ENCODE measurements at regions not wholly inside any gene's neighbourhood (a gene's known extent, or its start where the extent isn't known, plus 50 kb on each side); places are given as distances from the start of the nearest gene placed in this dataset.

- H3K9me3 ChIP-seq, result no peaks in the 10 kb centered on the region
- DNase-seq (ENCODE audit: extremely low spot score), result no peak
- no peak overlapping the region for H3K4me3 ChIP-seq
- TF ChIP-seq POLR2AphosphoS5 (IDR thresholded peaks at IDR 0.05) (no peak), EP300 (IDR thresholded peaks at IDR 0.05) (no peak), POLR2A (IDR thresholded peaks at IDR 0.05; ENCODE audit: low read depth) (no peak)
- TF ChIP-seq, protein P1, sequence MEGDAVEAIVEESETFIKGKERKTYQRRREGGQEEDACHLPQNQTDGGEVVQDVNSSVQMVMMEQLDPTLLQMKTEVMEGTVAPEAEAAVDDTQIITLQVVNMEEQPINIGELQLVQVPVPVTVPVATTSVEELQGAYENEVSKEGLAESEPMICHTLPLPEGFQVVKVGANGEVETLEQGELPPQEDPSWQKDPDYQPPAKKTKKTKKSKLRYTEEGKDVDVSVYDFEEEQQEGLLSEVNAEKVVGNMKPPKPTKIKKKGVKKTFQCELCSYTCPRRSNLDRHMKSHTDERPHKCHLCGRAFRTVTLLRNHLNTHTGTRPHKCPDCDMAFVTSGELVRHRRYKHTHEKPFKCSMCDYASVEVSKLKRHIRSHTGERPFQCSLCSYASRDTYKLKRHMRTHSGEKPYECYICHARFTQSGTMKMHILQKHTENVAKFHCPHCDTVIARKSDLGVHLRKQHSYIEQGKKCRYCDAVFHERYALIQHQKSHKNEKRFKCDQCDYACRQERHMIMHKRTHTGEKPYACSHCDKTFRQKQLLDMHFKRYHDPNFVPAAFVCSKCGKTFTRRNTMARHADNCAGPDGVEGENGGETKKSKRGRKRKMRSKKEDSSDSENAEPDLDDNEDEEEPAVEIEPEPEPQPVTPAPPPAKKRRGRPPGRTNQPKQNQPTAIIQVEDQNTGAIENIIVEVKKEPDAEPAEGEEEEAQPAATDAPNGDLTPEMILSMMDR (IDR thresholded peaks at IDR 0.05), result no peak
- no peaks in the 10 kb centered on the region for H3K27me3 ChIP-seq
- no peaks in the 10 kb centered on the region for H3K4me1 ChIP-seq
- H3K36me3 ChIP-seq, result no peaks in the 10 kb centered on the region
- intact Hi-C loops (cut with DNase I), result no loop called here
- no peak overlapping the region for H3K27ac ChIP-seq (replicated peaks in 1 of 4)
- 8% methylated on average over 4 of the region's 4 CpGs for WGBS
Observed at GRCh38 chr4:179750374-179750773, 2308.1 kb upstream of the AGA start.

- Histone ChIP-seq H3K9me3 (no peaks in the 10 kb centered on the region), H3K4me3 (no peak overlapping the region), H3K36me3 (no peaks in the 10 kb centered on the region), H3K4me1 (no peaks in the 10 kb centered on the region), H3K27me3 (no peaks in the 10 kb centered on the region), H3K27ac (replicated peaks in 1 of 4) (no peak overlapping the region)
- DNase-seq (ENCODE audit: extremely low spot score), result no peak
- intact Hi-C loops (cut with DNase I), result no loop called here
- WGBS, result 60% methylated on average over 8 of the region's 8 CpGs
- TF ChIP-seq POLR2AphosphoS5 (IDR thresholded peaks at IDR 0.05) (no peak), POLR2A (IDR thresholded peaks at IDR 0.05; ENCODE audit: low read depth) (no peak), EP300 (IDR thresholded peaks at IDR 0.05) (no peak)
- TF ChIP-seq, protein P1 (IDR thresholded peaks at IDR 0.05), result no peak
Observed at GRCh38 chr4:179751669-179752068, 2309.4 kb upstream of the AGA start.

DNA sequence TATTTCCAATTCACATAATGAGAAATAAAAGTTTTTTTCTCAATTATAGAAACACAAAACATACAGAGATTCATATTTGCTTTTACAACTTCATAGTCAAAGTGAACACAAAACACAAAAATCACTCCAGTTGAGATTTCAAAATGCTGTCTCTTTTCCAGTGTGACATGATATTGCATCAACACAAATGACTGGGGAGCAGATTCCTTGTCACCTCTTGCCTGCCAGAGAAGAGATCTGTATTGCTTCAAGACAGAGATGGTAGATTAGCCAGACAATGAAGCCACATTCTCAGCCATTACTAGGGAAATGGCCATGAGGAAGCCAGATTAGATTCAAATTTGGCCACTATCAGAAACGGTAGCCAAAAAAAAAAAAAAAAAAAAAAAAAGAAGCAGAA is 2313.1 kb upstream of the AGA start:
- intact Hi-C loops (cut with DNase I), result no loop called here
- TF ChIP-seq POLR2AphosphoS5 (IDR thresholded peaks at IDR 0.05) (no peak), POLR2A (IDR thresholded peaks at IDR 0.05; ENCODE audit: low read depth) (no peak), EP300 (IDR thresholded peaks at IDR 0.05) (no peak)
- TF ChIP-seq, protein P1 (IDR thresholded peaks at IDR 0.05), result no peak
- Histone ChIP-seq H3K4me3 (no peak overlapping the region), H3K27me3 (no peaks in the 10 kb centered on the region), H3K27ac (replicated peaks in 1 of 4) (no peak overlapping the region), H3K9me3 (no peaks in the 10 kb centered on the region), H3K36me3 (no peaks in the 10 kb centered on the region), H3K4me1 (no peaks in the 10 kb centered on the region)
- DNase-seq (ENCODE audit: extremely low spot score), result no peak
- WGBS, result 53% methylated on average over 1 of the region's 1 CpG

DNA sequence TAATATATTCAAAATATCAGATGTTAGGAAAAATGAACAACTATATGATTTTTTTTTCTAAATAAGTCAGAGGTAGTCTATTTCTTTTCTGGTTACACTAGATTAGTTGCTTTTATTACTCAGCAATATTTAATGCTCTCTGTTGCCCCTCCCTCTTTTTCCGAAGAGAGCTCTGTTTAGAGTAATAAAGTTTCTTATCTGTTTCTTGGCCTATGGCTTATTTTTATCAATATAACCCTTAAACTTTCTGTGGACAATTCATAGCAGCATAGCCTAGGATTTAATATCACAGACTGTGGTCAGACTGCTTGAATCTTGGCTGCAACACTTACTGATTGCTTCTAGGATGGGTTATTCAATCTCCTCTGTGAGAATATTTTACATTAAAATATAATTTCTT is 2315.4 kb upstream of the AGA start:
- no peak for DNase-seq (ENCODE audit: extremely low spot score)
- no peak overlapping the region for H3K4me3 ChIP-seq
- intact Hi-C loops (cut with DNase I), result no loop called here
- H3K9me3 ChIP-seq, result no peaks in the 10 kb centered on the region
- TF ChIP-seq POLR2A (IDR thresholded peaks at IDR 0.05; ENCODE audit: low read depth) (no peak), POLR2AphosphoS5 (IDR thresholded peaks at IDR 0.05) (no peak)
- TF ChIP-seq, protein P1 (IDR thresholded peaks at IDR 0.05), result no peak
- no peaks in the 10 kb centered on the region for H3K27me3 ChIP-seq
- H3K36me3 ChIP-seq, result no peaks in the 10 kb centered on the region
- WGBS, result 66% methylated on average over 1 of the region's 1 CpG
- no peak overlapping the region for H3K27ac ChIP-seq (replicated peaks in 1 of 4)
- H3K4me1 ChIP-seq, result no peaks in the 10 kb centered on the region

- H3K27me3 ChIP-seq, result no peaks in the 10 kb centered on the region
- H3K27ac ChIP-seq (replicated peaks in 1 of 4), result no peak overlapping the region
- WGBS, result 77% methylated on average over 5 of the region's 5 CpGs
- no peak overlapping the region for H3K4me3 ChIP-seq
- no peaks in the 10 kb centered on the region for H3K36me3 ChIP-seq
- peaks cover 0 to 5% (median 0%) of the 10 kb centered on the region in 4 donors for H3K9me3 ChIP-seq
- H3K4me1 ChIP-seq, result no peaks in the 10 kb centered on the region
- TF ChIP-seq, protein P1 (IDR thresholded peaks at IDR 0.05), result no peak
- TF ChIP-seq EP300 (IDR thresholded peaks at IDR 0.05) (no peak), POLR2A (IDR thresholded peaks at IDR 0.05; ENCODE audit: low read depth) (no peak), POLR2AphosphoS5 (IDR thresholded peaks at IDR 0.05) (no peak)
- no peak for DNase-seq (ENCODE audit: extremely low spot score)
- intact Hi-C loops (cut with DNase I), result no loop called here
Observed at GRCh38 chr4:179762840-179763239, 2320.6 kb upstream of the AGA start.

All from esophagus muscularis mucosa (tissue), 4 donors.